RWPE2 (cell line): ENCODE measurements at regions not wholly inside any gene's neighbourhood (a gene's known extent, or its start where the extent isn't known, plus 50 kb on each side); places are given as distances from the start of the nearest gene placed in this dataset.

Experiments
- ATAC-seq: fragments of 200-7000 bp; cut with Tn5 transposase; 3 replicates; pipeline ENCODE4 v1.9.1; 2021; ENCODE audit warnings: low read depth
- DNase-seq: peaks from one replicate; pipeline ENCODE4 v3.0.0-alpha.2; 2020; ENCODE audit warnings: low spot score
- H3K27ac ChIP-seq: fragments of 450-650 bp; 2 replicates; pipeline ENCODE4 v1.5.1; 2017; ENCODE audit warnings: mild to moderate bottlenecking; ENCODE audit not compliant: poor library complexity, severe bottlenecking
- H3K27me3 ChIP-seq: fragments of 250-450 bp; sonication (Bioruptor Pico); 2 replicates; pipeline ENCODE4 v1.5.1; 2021; ENCODE audit warnings: mild to moderate bottlenecking, moderate library complexity; ENCODE audit not compliant: insufficient read depth, poor library complexity, severe bottlenecking
- H3K36me3 ChIP-seq: fragments of 250-450 bp; sonication (Bioruptor Pico); 2 replicates; pipeline ENCODE4 v1.5.1; 2020; ENCODE audit warnings: low read depth, mild to moderate bottlenecking, moderate library complexity
- H3K4me1 ChIP-seq: fragments of 250-450 bp; sonication (Bioruptor Pico); 2 replicates; pipeline ENCODE4 v1.5.1; 2021; ENCODE audit warnings: mild to moderate bottlenecking, moderate library complexity; ENCODE audit not compliant: insufficient read depth, poor library complexity, severe bottlenecking
- H3K4me3 ChIP-seq: fragments of 250-450 bp; sonication (Bioruptor Pico); 2 replicates; pipeline ENCODE4 v1.5.1; 2021; ENCODE audit warnings: mild to moderate bottlenecking, moderate library complexity; ENCODE audit not compliant: severe bottlenecking
- H3K9me3 ChIP-seq: fragments of 250-450 bp; sonication (Bioruptor Pico); 2 replicates; pipeline ENCODE4 v1.5.1; 2021; ENCODE audit warnings: mild to moderate bottlenecking, moderate library complexity; ENCODE audit not compliant: severe bottlenecking
- TF ChIP-seq, protein P1 (sequence below): fragments of 450-650 bp; IDR thresholded peaks from one replicate; pipeline ENCODE4 v1.5.1; 2017; ENCODE audit warnings: mild to moderate bottlenecking, moderate library complexity; ENCODE audit not compliant: poor library complexity, severe bottlenecking

GRCh38 chr2:14872779-14873325 is 240.3 kb downstream of the LRATD1 start:
- H3K36me3 ChIP-seq = no peaks in the 10 kb centered on the region
- H3K27me3 ChIP-seq = no peaks in the 10 kb centered on the region
- H3K4me3 ChIP-seq = no peak overlapping the region
- no peak for DNase-seq
- H3K9me3 ChIP-seq = no peaks in the 10 kb centered on the region
- TF ChIP-seq, protein P1, sequence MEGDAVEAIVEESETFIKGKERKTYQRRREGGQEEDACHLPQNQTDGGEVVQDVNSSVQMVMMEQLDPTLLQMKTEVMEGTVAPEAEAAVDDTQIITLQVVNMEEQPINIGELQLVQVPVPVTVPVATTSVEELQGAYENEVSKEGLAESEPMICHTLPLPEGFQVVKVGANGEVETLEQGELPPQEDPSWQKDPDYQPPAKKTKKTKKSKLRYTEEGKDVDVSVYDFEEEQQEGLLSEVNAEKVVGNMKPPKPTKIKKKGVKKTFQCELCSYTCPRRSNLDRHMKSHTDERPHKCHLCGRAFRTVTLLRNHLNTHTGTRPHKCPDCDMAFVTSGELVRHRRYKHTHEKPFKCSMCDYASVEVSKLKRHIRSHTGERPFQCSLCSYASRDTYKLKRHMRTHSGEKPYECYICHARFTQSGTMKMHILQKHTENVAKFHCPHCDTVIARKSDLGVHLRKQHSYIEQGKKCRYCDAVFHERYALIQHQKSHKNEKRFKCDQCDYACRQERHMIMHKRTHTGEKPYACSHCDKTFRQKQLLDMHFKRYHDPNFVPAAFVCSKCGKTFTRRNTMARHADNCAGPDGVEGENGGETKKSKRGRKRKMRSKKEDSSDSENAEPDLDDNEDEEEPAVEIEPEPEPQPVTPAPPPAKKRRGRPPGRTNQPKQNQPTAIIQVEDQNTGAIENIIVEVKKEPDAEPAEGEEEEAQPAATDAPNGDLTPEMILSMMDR = no peak
- H3K27ac ChIP-seq = no peak overlapping the region
- no peaks in the 10 kb centered on the region for H3K4me1 ChIP-seq
- ATAC-seq = no peak

- TF ChIP-seq, protein P1 = no peak
- no peak for DNase-seq
- ATAC-seq = no peak
- H3K27ac ChIP-seq = no peak overlapping the region
- no peaks in the 10 kb centered on the region for H3K9me3 ChIP-seq
- no peaks in the 10 kb centered on the region for H3K4me1 ChIP-seq
- no peak overlapping the region for H3K4me3 ChIP-seq
- H3K36me3 ChIP-seq = no peaks in the 10 kb centered on the region
- H3K27me3 ChIP-seq = no peaks in the 10 kb centered on the region
Observed at GRCh38 chr2:14881651-14882327, 249.3 kb downstream of the LRATD1 start.

- Histone ChIP-seq H3K9me3 (no peaks in the 10 kb centered on the region), H3K4me1 (no peaks in the 10 kb centered on the region), H3K36me3 (no peaks in the 10 kb centered on the region), H3K27ac (no peak overlapping the region), H3K4me3 (no peak overlapping the region), H3K27me3 (no peaks in the 10 kb centered on the region)
- TF ChIP-seq, protein P1 = no peak
- DNase-seq (no peak), ATAC-seq (no peak)
Observed at GRCh38 chr2:14884651-14885050, 252.1 kb downstream of the LRATD1 start.

- ATAC-seq = no peak
- no peaks in the 10 kb centered on the region for H3K36me3 ChIP-seq
- no peaks in the 10 kb centered on the region for H3K4me1 ChIP-seq
- TF ChIP-seq, protein P1 = no peak
- DNase-seq = no peak
- no peak overlapping the region for H3K4me3 ChIP-seq
- no peak overlapping the region for H3K27ac ChIP-seq
- H3K9me3 ChIP-seq = no peaks in the 10 kb centered on the region
- no peaks in the 10 kb centered on the region for H3K27me3 ChIP-seq
Observed at GRCh38 chr2:14891546-14891945, 259.0 kb downstream of the LRATD1 start.
